NT2/D1 (cell line): ENCODE measurements at regions not wholly inside any gene's neighbourhood (a gene's known extent, or its start where the extent isn't known, plus 50 kb on each side); places are given as distances from the start of the nearest gene placed in this dataset.

Experiments
- SUZ12 ChIP-seq: IDR thresholded peaks from 2 replicates; pipeline ENCODE4 v1.6.1; 2011; ENCODE audit not compliant: insufficient read length, insufficient read depth; ENCODE audit errors: extremely low read depth
- YY1 ChIP-seq: IDR thresholded peaks from 2 replicates; pipeline ENCODE4 v1.6.1; 2011; ENCODE audit not compliant: insufficient read length, insufficient read depth
- ZNF274 ChIP-seq: IDR thresholded peaks from 2 replicates; pipeline ENCODE4 v1.6.1; 2011; ENCODE audit warnings: mild to moderate bottlenecking, low read depth, low read length

GRCh38 chr4:174135936-174136406 is 147.5 kb downstream of the FBXO8 start:
- no peak for TF ChIP-seq YY1
- no peak for TF ChIP-seq SUZ12
- no peak for TF ChIP-seq ZNF274
